Left ventricle myocardium inferior (tissue), 1 donor: ENCODE measurements at regions not wholly inside any gene's neighbourhood (a gene's known extent, or its start where the extent isn't known, plus 50 kb on each side); places are given as distances from the start of the nearest gene placed in this dataset.
"Not testable (repeated sequence)": the region's sequence is repeated elsewhere in the genome, so short reads cannot be mapped to it uniquely, and the experiment has no call there.

ENCODE experiments used
- DNase-seq: peaks from one replicate; pipeline ENCODE4 v3.0.0-alpha.2; 2020
- H3K27ac ChIP-seq: fragments of 200-600 bp; replicated peaks from 2 replicates; pipeline ENCODE4 v1.8.0; 2021
- H3K27me3 ChIP-seq: fragments of 200-600 bp; 2 replicates; pipeline ENCODE4 v1.8.0; 2021; ENCODE audit warnings: low read depth
- H3K36me3 ChIP-seq: fragments of 200-600 bp; 2 replicates; pipeline ENCODE4 v1.8.0; 2021
- H3K4me1 ChIP-seq: fragments of 200-600 bp; 2 replicates; pipeline ENCODE4 v1.8.0; 2021
- H3K4me3 ChIP-seq: fragments of 200-600 bp; 2 replicates; pipeline ENCODE4 v1.8.0; 2021; ENCODE audit warnings: mild to moderate bottlenecking, moderate library complexity
- H3K9me3 ChIP-seq: fragments of 200-600 bp; replicated peaks from 2 replicates; pipeline ENCODE4 v1.8.0; 2021
- intact Hi-C: fragments of 100-400 bp; cut with micrococcal nuclease; formaldehyde crosslinking; loops from one replicate; pipeline ENCODE4 v1.11.0; 2022
- TF ChIP-seq, protein P1 (sequence below): fragments of 200-600 bp; IDR thresholded peaks from 2 replicates; pipeline ENCODE4 v1.8.0; 2021; ENCODE audit warnings: antibody characterized with exemption, mild to moderate bottlenecking, borderline replicate concordance
- donor health status: DM: no; HTN: yes; CAD: no; lungs with severe emphysema.

DNA sequence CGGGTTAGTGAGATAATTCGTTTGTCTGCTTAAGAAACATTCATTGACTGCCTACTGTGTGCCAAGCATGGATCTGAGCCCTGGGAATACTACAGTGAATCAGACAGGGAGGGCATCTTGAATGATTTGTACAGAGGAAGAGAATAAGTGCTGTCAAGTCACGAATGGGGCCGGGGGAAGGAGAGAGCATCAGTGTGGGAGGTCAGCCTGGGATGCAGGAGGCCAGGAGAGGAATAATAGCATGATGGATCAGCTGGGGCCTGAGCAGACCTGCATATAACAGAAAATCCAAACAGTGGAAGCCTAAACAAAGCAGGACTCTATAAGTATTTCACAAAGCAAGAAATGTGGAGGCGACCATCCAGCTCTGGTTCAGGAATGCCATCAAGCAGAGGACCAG is 55.4 kb upstream of the PAX8 start:
- DNase-seq: no peak
- intact Hi-C loops: no loop called here
- Histone ChIP-seq H3K9me3 (no peaks in the 10 kb centered on the region), H3K4me1 (peaks cover 20% of the 10 kb centered on the region), H3K4me3 (no peak overlapping the region), H3K36me3 (no peaks in the 10 kb centered on the region), H3K27ac (no peak overlapping the region), H3K27me3 (no peaks in the 10 kb centered on the region)
- TF ChIP-seq, protein P1, sequence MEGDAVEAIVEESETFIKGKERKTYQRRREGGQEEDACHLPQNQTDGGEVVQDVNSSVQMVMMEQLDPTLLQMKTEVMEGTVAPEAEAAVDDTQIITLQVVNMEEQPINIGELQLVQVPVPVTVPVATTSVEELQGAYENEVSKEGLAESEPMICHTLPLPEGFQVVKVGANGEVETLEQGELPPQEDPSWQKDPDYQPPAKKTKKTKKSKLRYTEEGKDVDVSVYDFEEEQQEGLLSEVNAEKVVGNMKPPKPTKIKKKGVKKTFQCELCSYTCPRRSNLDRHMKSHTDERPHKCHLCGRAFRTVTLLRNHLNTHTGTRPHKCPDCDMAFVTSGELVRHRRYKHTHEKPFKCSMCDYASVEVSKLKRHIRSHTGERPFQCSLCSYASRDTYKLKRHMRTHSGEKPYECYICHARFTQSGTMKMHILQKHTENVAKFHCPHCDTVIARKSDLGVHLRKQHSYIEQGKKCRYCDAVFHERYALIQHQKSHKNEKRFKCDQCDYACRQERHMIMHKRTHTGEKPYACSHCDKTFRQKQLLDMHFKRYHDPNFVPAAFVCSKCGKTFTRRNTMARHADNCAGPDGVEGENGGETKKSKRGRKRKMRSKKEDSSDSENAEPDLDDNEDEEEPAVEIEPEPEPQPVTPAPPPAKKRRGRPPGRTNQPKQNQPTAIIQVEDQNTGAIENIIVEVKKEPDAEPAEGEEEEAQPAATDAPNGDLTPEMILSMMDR: no peak

DNA sequence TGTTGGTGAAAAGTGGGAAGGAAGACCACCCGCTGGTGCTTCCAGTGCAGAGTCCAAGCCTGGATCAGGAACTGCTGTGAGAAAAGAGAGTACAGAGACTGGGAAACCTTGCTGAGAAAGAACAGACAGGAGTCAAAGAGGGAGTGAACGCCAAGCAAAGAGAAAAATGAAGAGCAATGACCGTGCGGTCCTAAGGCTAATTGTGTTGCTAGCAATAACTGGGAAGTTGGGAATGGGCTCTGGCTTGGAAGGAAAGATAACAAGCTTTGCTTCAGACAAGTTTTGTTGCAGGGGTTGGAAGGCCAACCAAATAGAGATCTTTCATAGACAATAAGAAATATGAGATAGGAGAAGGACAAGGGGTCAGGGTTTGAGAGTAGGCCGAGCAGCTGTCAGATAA is 55.0 kb upstream of the PAX8 start:
- intact Hi-C loops, H3K27me3 ChIP-seq, H3K36me3 ChIP-seq, H3K27ac ChIP-seq, DNase-seq, H3K9me3 ChIP-seq, H3K4me3 ChIP-seq: not testable (repeated sequence)
- peaks cover 16% of the 10 kb centered on the region for H3K4me1 ChIP-seq

DNA sequence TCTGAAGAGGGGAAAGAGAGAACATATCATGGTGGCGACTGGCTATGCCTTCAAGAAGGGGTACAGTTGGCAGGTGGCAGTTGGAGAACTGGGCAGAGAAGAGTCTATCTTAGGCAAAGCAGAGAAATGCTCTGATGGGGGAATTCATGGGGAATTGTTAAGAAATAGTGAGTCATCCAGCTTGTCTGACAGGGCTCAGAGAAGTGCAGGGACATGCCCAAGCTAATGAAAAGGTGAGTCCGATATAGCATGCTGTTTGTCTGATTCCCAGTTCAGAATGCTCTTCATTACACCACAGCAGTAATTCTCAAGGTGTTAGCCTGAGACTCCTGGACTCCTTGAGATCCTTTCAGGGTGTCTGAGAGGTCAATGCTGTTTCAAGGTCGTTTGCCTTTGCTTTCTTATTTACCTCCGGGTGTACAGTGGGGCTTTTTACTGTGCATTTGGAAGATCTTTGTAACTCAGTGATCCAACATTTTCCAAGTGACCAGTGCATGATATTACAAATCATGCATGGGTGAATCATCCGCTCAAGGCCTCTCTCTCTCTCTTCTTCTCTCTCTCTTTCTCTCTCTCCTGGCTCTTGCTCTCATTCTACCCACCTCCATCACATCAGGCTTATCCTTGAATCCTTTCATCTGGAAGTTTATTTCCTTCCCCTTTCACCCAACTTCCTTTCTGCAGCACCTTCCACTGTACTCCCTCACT is 51.5 kb upstream of the PAX8 start:
- H3K27ac ChIP-seq, intact Hi-C loops, H3K4me1 ChIP-seq: not testable (repeated sequence)

DNA sequence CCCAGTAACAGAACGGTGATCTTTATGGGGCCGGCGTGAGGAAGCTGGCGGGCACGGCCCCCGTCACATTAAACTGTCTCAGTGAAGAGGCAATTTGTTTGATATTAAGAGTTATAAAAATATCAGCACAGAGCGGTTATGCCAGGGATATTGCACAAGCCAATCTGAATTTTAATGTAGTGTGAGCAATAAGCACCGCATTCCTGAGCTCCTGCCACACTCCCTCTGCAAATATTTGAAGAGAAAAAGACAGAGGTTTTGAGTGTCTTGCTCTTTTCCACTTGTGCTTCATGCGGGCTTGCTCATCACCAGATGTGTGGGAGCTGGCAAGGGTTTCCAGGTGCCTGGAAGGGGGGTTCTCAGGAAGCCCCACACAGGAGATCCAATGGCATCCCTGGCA is 50.3 kb upstream of the PAX8 start:
- H3K36me3 ChIP-seq, DNase-seq, H3K27me3 ChIP-seq, H3K9me3 ChIP-seq, H3K4me3 ChIP-seq, intact Hi-C loops, H3K27ac ChIP-seq: not testable (repeated sequence)
- H3K4me1 ChIP-seq: peaks cover 13% of the 10 kb centered on the region

More for the DNA sequence above, 51.5 kb upstream of the PAX8 start:
- H3K9me3 ChIP-seq, H3K36me3 ChIP-seq, H3K27me3 ChIP-seq, H3K4me3 ChIP-seq, DNase-seq: not testable (repeated sequence)

DNA sequence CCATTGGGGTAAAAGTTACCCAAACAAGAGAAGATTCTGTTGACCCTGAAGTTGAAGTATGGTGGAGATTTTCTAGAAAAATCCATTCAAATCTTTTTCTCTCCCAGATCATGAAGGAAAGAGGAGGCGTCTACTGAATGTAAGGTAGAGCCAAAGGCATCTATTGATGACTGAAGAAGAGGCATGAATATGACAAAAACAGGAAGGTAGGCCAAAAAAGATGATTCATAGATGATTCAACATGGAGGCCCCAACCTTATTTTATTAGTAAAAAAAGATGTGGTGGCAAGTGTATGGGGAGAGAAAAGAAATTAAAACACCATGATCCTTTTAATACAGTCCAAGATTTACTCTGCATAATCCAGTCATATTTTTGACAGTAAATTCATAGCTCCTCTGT is 49.9 kb upstream of the PAX8 start:
- H3K36me3 ChIP-seq, H3K27ac ChIP-seq, H3K27me3 ChIP-seq, DNase-seq, intact Hi-C loops, H3K9me3 ChIP-seq, H3K4me3 ChIP-seq: not testable (repeated sequence)
- peaks cover 15% of the 10 kb centered on the region for H3K4me1 ChIP-seq
